ENCODE measurements at regions not wholly inside any gene's neighbourhood (a gene's known extent, or its start where the extent isn't known, plus 50 kb on each side); places are given as distances from the start of the nearest gene placed in this dataset.

GRCh38 chr22:49469896-49470740, 357.6 kb downstream of the BRD1 start:
- TF ChIP-seq CTCF (IDR thresholded peaks at IDR 0.05) (no peak), ZFX (IDR thresholded peaks at IDR 0.05; ENCODE audit: borderline replicate concordance) (no peak)
